Activated naive CD4-positive, alpha-beta T cell treated with anti-CD3 and anti-CD28 coated beads, Interleukin-2, amount 10 ng/mL, durations not matched to agents 7 days and 5 days (primary cell): ENCODE measurements at regions not wholly inside any gene's neighbourhood (a gene's known extent, or its start where the extent isn't known, plus 50 kb on each side); places are given as distances from the start of the nearest gene placed in this dataset.

ENCODE experiments used
- CTCF ChIA-PET: fragments of 350-600 bp; sonication (Branson Sonifier 250); formaldehyde crosslinking; loops from one replicate; lab custom pipeline; 2021; ENCODE audit warnings: antibody characterized with exemption; lab: Charles Lee
- DNase-seq: peaks from one replicate; pipeline ENCODE4 v3.0.0-alpha.2; 2020
- H3K27ac Mint-ChIP-seq: one replicate; pipeline ENCODE4 v1.8.0; 2021; ENCODE audit warnings: mild to moderate bottlenecking, moderate library complexity, mixed read lengths
- H3K27me3 Mint-ChIP-seq: one replicate; pipeline ENCODE4 v1.8.0; 2021; ENCODE audit warnings: mild to moderate bottlenecking, mixed read lengths
- H3K36me3 Mint-ChIP-seq: one replicate; pipeline ENCODE4 v1.8.0; 2021; ENCODE audit warnings: mixed read lengths
- H3K4me1 Mint-ChIP-seq: one replicate; pipeline ENCODE4 v1.8.0; 2021; ENCODE audit warnings: mixed read lengths
- H3K4me3 Mint-ChIP-seq: one replicate; pipeline ENCODE4 v1.8.0; 2021; ENCODE audit warnings: mild to moderate bottlenecking, moderate library complexity, mixed read lengths
- H3K9me3 Mint-ChIP-seq: one replicate; pipeline ENCODE4 v1.8.0; 2021; ENCODE audit warnings: mixed read lengths

- Mint-ChIP-seq H3K27me3 (peaks cover 10% of the 10 kb centered on the region), H3K36me3 (peaks cover 2% of the 10 kb centered on the region), H3K4me3 (no peak overlapping the region), H3K4me1 (no peaks in the 10 kb centered on the region), H3K9me3 (no peaks in the 10 kb centered on the region), H3K27ac (no peak overlapping the region)
- DNase-seq: no peak
- CTCF ChIA-PET: no interaction called here
Observed at GRCh38 chr7:142248-142941, 50.0 kb upstream of the FAM20C start.
